KBM-7 (cell line): ENCODE measurements at regions not wholly inside any gene's neighbourhood (a gene's known extent, or its start where the extent isn't known, plus 50 kb on each side); places are given as distances from the start of the nearest gene placed in this dataset.
"Not testable (repeated sequence)": the region's sequence is repeated elsewhere in the genome, so short reads cannot be mapped to it uniquely, and the experiment has no call there.

Source experiments
- DNase-seq: peaks from one replicate; pipeline ENCODE4 v3.0.0-alpha.2; 2015
- in situ Hi-C: fragments of 300-500 bp; cut with MboI; formaldehyde crosslinking; loops from 2 replicates; pipeline ENCODE4 v1.14.3; 2020; ENCODE audit warnings: low sequenced_read_pairs, low pct_unique_long_range_greater_than_20kb, mixed read lengths

- no peak for DNase-seq
- in situ Hi-C loops = no loop called here
These were observed 873.7 kb downstream of the NXPH1 start for GRCh38 chr7:9307131-9307530.

- no peak for DNase-seq
- in situ Hi-C loops = no loop called here
These were observed 891.1 kb downstream of the NXPH1 start for GRCh38 chr7:9324513-9324912.

- DNase-seq = no peak
- in situ Hi-C loops = no loop called here
These were observed 894.9 kb downstream of the NXPH1 start for GRCh38 chr7:9328296-9328695.

GRCh38 chr7:9349625-9350024, 916.2 kb downstream of the NXPH1 start:
- in situ Hi-C loops = no loop called here
- no peak for DNase-seq

GRCh38 chr7:9391221-9391620, 957.8 kb downstream of the NXPH1 start:
- in situ Hi-C loops = no loop called here
- DNase-seq = no peak

- DNase-seq = no peak
- in situ Hi-C loops = no loop called here
These were observed 958.6 kb downstream of the NXPH1 start for GRCh38 chr7:9391984-9392383.

GRCh38 chr7:9404386-9404785, 971.0 kb downstream of the NXPH1 start:
- DNase-seq, in situ Hi-C loops: not testable (repeated sequence)

- DNase-seq = peak; percentile 9
- in situ Hi-C loops = no loop called here
These were observed 974.4 kb downstream of the NXPH1 start for GRCh38 chr7:9407816-9408215.

GRCh38 chr7:9453521-9453920, 1020.1 kb downstream of the NXPH1 start:
- no peak for DNase-seq
- in situ Hi-C loops = no loop called here

- no peak for DNase-seq
- in situ Hi-C loops = no loop called here
These were observed 1055.1 kb downstream of the NXPH1 start for GRCh38 chr7:9488555-9488954.

GRCh38 chr7:9498303-9498702, 1064.9 kb downstream of the NXPH1 start:
- peak; percentile 4 for DNase-seq
- in situ Hi-C loops = no loop called here

- no peak for DNase-seq
- in situ Hi-C loops = no loop called here
These were observed 1068.9 kb downstream of the NXPH1 start for GRCh38 chr7:9502269-9502668.

GRCh38 chr7:9504678-9505077, 1071.3 kb downstream of the NXPH1 start:
- no peak for DNase-seq
- in situ Hi-C loops = no loop called here

- in situ Hi-C loops = no loop called here
- no peak for DNase-seq
These were observed 1072.1 kb downstream of the NXPH1 start for GRCh38 chr7:9505516-9505915.

- in situ Hi-C loops = no loop called here
- no peak for DNase-seq
These were observed 1073.9 kb downstream of the NXPH1 start for GRCh38 chr7:9507290-9507689.

GRCh38 chr7:9516662-9517061, 1083.3 kb downstream of the NXPH1 start:
- no peak for DNase-seq
- in situ Hi-C loops = no loop called here

- in situ Hi-C loops = no loop called here
- no peak for DNase-seq
These were observed 1090.2 kb downstream of the NXPH1 start for GRCh38 chr7:9523579-9523978.

GRCh38 chr7:9552431-9552830, 1119.0 kb downstream of the NXPH1 start:
- in situ Hi-C loops, DNase-seq: not testable (repeated sequence)

GRCh38 chr7:9557853-9558252, 1124.4 kb downstream of the NXPH1 start:
- in situ Hi-C loops = no loop called here
- DNase-seq = no peak

- in situ Hi-C loops = no loop called here
- no peak for DNase-seq
These were observed 1142.3 kb downstream of the NXPH1 start for GRCh38 chr7:9575716-9576115.

GRCh38 chr7:9582824-9583223, 1149.4 kb downstream of the NXPH1 start:
- DNase-seq = no peak
- in situ Hi-C loops = no loop called here

- in situ Hi-C loops = no loop called here
- no peak for DNase-seq
These were observed 1165.0 kb downstream of the NXPH1 start for GRCh38 chr7:9598411-9598810.
